ENCODE measurements at regions not wholly inside any gene's neighbourhood (a gene's known extent, or its start where the extent isn't known, plus 50 kb on each side); places are given as distances from the start of the nearest gene placed in this dataset.

DNA sequence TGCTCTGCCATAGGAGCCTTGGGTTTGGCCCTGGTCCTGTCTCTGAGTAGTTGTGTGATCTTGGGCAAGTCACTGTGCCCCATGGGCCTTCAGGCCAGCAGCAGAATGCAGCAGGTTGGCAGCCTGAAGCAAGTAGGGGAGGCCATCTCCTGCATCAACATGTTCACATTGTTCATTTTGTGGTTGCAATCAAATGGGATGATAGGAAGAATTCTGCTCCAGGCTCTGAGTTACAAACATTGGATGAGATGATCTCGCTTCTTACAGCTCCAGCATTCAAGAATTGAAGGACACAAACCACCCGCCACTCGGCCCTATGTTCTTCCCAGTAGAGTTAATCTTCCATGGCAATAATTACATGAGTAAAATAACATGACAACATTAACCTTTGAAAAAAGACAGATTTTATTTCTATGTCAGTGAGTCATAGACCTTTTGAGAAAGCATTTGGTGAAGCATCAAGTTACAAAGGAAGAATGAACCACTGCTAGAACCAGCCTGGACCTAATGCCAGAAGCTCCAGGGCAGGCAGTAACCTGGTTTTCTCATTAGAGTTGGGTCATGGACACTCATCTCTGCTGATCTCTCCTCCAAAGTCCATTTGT lies 308.3 kb upstream of the NCAM1 start:
- TF ChIP-seq CTCF (IDR thresholded peaks at IDR 0.05) (no peak), POLR2A (IDR thresholded peaks at IDR 0.05) (no peak)
